OCI-LY1 (cell line): ENCODE measurements at regions not wholly inside any gene's neighbourhood (a gene's known extent, or its start where the extent isn't known, plus 50 kb on each side); places are given as distances from the start of the nearest gene placed in this dataset.

Experiments used
- H2AFZ ChIP-seq: fragments of 200-600 bp; sonication (generic), shearing (Covaris generic); 2 replicates; pipeline ENCODE4 v1.6.0; 2014; ENCODE audit warnings: antibody characterized with exemption, mild to moderate bottlenecking, low read length
- H3F3A ChIP-seq: fragments of 200-600 bp; sonication (generic), shearing (Covaris generic); 2 replicates; pipeline ENCODE4 v1.6.0; 2014; ENCODE audit warnings: mild to moderate bottlenecking, antibody characterized with exemption, low read length, moderate library complexity; ENCODE audit not compliant: insufficient read depth
- H3K27ac ChIP-seq: fragments of 200-600 bp; sonication (generic); 2 replicates; pipeline ENCODE4 v1.5.1; 2014; ENCODE audit warnings: low read length, mixed run types, mild to moderate bottlenecking, low read depth; ENCODE audit not compliant: poor library complexity, severe bottlenecking
- H3K27me3 ChIP-seq: fragments of 200-600 bp; sonication (generic); 2 replicates; pipeline ENCODE4 v1.6.0; 2014; ENCODE audit warnings: antibody characterized with exemption, mild to moderate bottlenecking, low read length, moderate library complexity; ENCODE audit not compliant: insufficient read depth
- H3K36me3 ChIP-seq: fragments of 200-600 bp; sonication (generic); 2 replicates; pipeline ENCODE4 v1.6.1; 2014; ENCODE audit warnings: mild to moderate bottlenecking, antibody characterized with exemption, low read length, moderate library complexity, mixed read lengths; ENCODE audit not compliant: insufficient read depth
- H3K4me1 ChIP-seq: fragments of 200-600 bp; sonication (generic); 2 replicates; pipeline ENCODE4 v1.5.1; 2014; ENCODE audit warnings: mild to moderate bottlenecking, low read length, moderate library complexity; ENCODE audit not compliant: insufficient read depth, severe bottlenecking
- H3K4me2 ChIP-seq: fragments of 200-600 bp; sonication (generic), shearing (Covaris generic); 2 replicates; pipeline ENCODE4 v1.6.1; 2014; ENCODE audit warnings: low read length
- H3K4me3 ChIP-seq: fragments of 200-600 bp; sonication (generic); 2 replicates; pipeline ENCODE4 v1.5.1; 2014; ENCODE audit warnings: low read length, low read depth, mild to moderate bottlenecking, mixed read lengths; ENCODE audit not compliant: poor library complexity, severe bottlenecking
- H3K79me2 ChIP-seq: fragments of 200-600 bp; shearing (Covaris generic); 2 replicates; pipeline ENCODE4 v1.6.1; 2016; ENCODE audit warnings: mixed run types, low read length, mixed read lengths; ENCODE audit not compliant: insufficient read depth
- H3K9ac ChIP-seq: fragments of 200-600 bp; sonication (generic), shearing (Covaris generic); 2 replicates; pipeline ENCODE4 v1.6.1; 2014; ENCODE audit warnings: mild to moderate bottlenecking, low read length, mixed read lengths
- H3K9me2 ChIP-seq: fragments of 200-600 bp; sonication (generic), shearing (Covaris generic); 2 replicates; pipeline ENCODE4 v1.6.1; 2014; ENCODE audit warnings: low read depth, mild to moderate bottlenecking, low read length, mixed read lengths
- H3K9me3 ChIP-seq: fragments of 200-600 bp; shearing (Covaris generic); 2 replicates; pipeline ENCODE4 v1.6.1; 2014; ENCODE audit warnings: low read length, mixed read lengths
- H4K20me1 ChIP-seq: fragments of 200-600 bp; sonication (generic), shearing (Covaris generic); 2 replicates; pipeline ENCODE4 v1.6.0; 2016; ENCODE audit warnings: mild to moderate bottlenecking, low read length; ENCODE audit not compliant: insufficient read depth
- EZH2 ChIP-seq: fragments of 200-600 bp; sonication (generic), shearing (Covaris generic); IDR thresholded peaks from 2 replicates; pipeline ENCODE4 v1.8.0; 2017; ENCODE audit warnings: borderline replicate concordance, mixed run types, mild to moderate bottlenecking, antibody characterized with exemption, low read length, moderate library complexity, mixed read lengths
- TF ChIP-seq, protein P1 (sequence below): fragments of 200-600 bp; sonication (generic), shearing (Covaris generic); IDR thresholded peaks from 2 replicates; pipeline ENCODE4 v1.5.1; 2017; ENCODE audit warnings: mild to moderate bottlenecking, antibody characterized with exemption, low read length, moderate library complexity, mixed read lengths

DNA sequence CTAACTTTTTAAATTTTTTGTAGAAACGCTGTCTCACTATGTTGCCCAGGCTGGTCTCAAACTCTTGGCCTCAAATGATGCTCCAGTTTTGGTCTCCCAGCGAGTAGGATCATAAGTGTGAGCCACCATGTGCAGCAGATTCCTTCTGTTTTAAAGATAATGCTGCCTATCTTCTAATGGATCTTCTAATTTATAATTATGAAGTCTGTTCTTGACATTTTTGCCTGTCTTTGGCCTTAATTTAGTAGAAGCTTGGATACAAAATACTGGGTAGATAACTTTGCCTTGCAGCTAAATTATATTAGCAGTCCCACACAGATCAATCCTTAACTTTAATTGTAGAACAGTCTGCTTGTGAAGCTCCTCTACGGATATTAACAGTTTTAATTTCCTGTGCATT lies 566.6 kb upstream of the CDH8 start:
- no peaks in the 10 kb centered on the region for H3K79me2 ChIP-seq
- H3K9ac ChIP-seq: no peak overlapping the region
- H3K27me3 ChIP-seq: no peaks in the 10 kb centered on the region
- no peaks in the 10 kb centered on the region for H3K4me1 ChIP-seq
- no peak overlapping the region for H3K27ac ChIP-seq
- H3K4me2 ChIP-seq: no peak overlapping the region
- no peaks in the 10 kb centered on the region for H4K20me1 ChIP-seq
- no peaks in the 10 kb centered on the region for H3F3A ChIP-seq
- TF ChIP-seq, protein P1, sequence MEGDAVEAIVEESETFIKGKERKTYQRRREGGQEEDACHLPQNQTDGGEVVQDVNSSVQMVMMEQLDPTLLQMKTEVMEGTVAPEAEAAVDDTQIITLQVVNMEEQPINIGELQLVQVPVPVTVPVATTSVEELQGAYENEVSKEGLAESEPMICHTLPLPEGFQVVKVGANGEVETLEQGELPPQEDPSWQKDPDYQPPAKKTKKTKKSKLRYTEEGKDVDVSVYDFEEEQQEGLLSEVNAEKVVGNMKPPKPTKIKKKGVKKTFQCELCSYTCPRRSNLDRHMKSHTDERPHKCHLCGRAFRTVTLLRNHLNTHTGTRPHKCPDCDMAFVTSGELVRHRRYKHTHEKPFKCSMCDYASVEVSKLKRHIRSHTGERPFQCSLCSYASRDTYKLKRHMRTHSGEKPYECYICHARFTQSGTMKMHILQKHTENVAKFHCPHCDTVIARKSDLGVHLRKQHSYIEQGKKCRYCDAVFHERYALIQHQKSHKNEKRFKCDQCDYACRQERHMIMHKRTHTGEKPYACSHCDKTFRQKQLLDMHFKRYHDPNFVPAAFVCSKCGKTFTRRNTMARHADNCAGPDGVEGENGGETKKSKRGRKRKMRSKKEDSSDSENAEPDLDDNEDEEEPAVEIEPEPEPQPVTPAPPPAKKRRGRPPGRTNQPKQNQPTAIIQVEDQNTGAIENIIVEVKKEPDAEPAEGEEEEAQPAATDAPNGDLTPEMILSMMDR: no peak
- no peak for TF ChIP-seq EZH2
- no peaks in the 10 kb centered on the region for H3K9me3 ChIP-seq
- no peaks in the 10 kb centered on the region for H3K9me2 ChIP-seq
- no peak overlapping the region for H3K4me3 ChIP-seq
- H2AFZ ChIP-seq: no peak overlapping the region
- no peaks in the 10 kb centered on the region for H3K36me3 ChIP-seq

DNA sequence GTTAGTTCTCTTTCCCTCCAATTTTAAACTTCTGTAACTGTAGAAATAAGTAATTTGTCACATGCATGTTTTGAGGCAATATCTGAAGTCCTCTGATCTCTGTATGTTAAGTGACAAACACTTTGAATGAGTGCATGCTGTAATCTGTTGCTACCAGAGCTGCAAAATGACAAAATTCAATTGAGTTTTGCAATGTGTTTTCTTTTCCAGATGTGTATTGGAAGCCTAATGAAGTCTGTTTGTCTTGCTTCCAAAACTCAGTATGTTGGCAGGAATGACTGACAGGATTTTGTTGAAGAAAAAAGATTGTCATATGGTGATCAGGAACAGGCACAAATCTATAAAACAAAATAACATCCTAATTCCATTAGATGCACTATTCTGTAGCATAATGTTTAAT lies 561.6 kb upstream of the CDH8 start:
- H3K36me3 ChIP-seq: no peaks in the 10 kb centered on the region
- no peak overlapping the region for H3K27ac ChIP-seq
- no peak overlapping the region for H3K4me2 ChIP-seq
- no peaks in the 10 kb centered on the region for H3K27me3 ChIP-seq
- H3K79me2 ChIP-seq: no peaks in the 10 kb centered on the region
- no peaks in the 10 kb centered on the region for H3K9me3 ChIP-seq
- H2AFZ ChIP-seq: no peak overlapping the region
- H3K9me2 ChIP-seq: no peaks in the 10 kb centered on the region
- TF ChIP-seq EZH2: no peak
- TF ChIP-seq, protein P1: no peak
- H3K4me3 ChIP-seq: no peak overlapping the region
- H3F3A ChIP-seq: no peaks in the 10 kb centered on the region
- no peaks in the 10 kb centered on the region for H3K4me1 ChIP-seq
- H4K20me1 ChIP-seq: no peaks in the 10 kb centered on the region
- no peak overlapping the region for H3K9ac ChIP-seq

DNA sequence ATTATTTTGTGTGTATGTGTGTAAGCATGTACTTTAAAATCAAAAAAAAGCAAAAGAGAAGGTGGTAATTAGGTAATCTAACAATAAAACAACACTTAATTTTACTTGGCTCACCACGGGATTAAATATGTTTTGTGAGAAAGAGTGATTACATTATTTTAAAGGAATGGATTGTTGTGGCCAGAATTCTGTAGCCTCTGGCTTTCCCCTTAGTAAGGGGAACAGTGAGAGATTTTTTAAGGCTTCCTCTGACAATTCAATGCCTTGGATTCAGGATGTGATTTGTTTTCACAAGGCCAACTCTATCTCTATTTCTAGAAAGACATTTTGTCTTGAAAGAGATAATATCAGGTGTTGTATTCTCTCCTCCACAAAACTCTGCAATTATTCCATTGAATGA lies 560.3 kb upstream of the CDH8 start:
- no peaks in the 10 kb centered on the region for H3K4me1 ChIP-seq
- H3K9me2 ChIP-seq: no peaks in the 10 kb centered on the region
- H3K79me2 ChIP-seq: no peaks in the 10 kb centered on the region
- no peaks in the 10 kb centered on the region for H3K27me3 ChIP-seq
- H3K9ac ChIP-seq: no peak overlapping the region
- H3K4me3 ChIP-seq: no peak overlapping the region
- no peaks in the 10 kb centered on the region for H4K20me1 ChIP-seq
- TF ChIP-seq EZH2: no peak
- TF ChIP-seq, protein P1: no peak
- no peak overlapping the region for H3K27ac ChIP-seq
- no peak overlapping the region for H3K4me2 ChIP-seq
- no peaks in the 10 kb centered on the region for H3K9me3 ChIP-seq
- H3F3A ChIP-seq: no peaks in the 10 kb centered on the region
- no peaks in the 10 kb centered on the region for H3K36me3 ChIP-seq
- H2AFZ ChIP-seq: no peak overlapping the region
